ENCODE measurements at regions not wholly inside any gene's neighbourhood (a gene's known extent, or its start where the extent isn't known, plus 50 kb on each side); places are given as distances from the start of the nearest gene placed in this dataset.

GRCh38 chr7:98463837-98464557, 63.1 kb upstream of the BAIAP2L1 start:
- Histone ChIP-seq H3K9me3 (no peaks in the 10 kb centered on the region), H3K4me1 (no peaks in the 10 kb centered on the region), H3K4me3 (replicated peaks in 1 of 3) (no peak overlapping the region), H3K27ac (no peak overlapping the region), H3K36me3 (no peaks in the 10 kb centered on the region), H3K27me3 (no peaks in the 10 kb centered on the region)
- intact Hi-C loops (cut with DNase I) = no loop called here
- TF ChIP-seq CTCF (IDR thresholded peaks at IDR 0.05) = no peak
- no peak for TF ChIP-seq POLR2A (IDR thresholded peaks at IDR 0.05)
- WGBS, 2 donors = 62 to 69% methylated on average over 9 of the region's 9 CpGs
- no peak for DNase-seq

- Histone ChIP-seq H3K27ac (no peak overlapping the region), H3K4me3 (replicated peaks in 1 of 3) (no peak overlapping the region), H3K4me1 (no peaks in the 10 kb centered on the region), H3K27me3 (no peaks in the 10 kb centered on the region), H3K36me3 (no peaks in the 10 kb centered on the region), H3K9me3 (no peaks in the 10 kb centered on the region)
- 68 to 72% methylated on average over 9 of the region's 9 CpGs for WGBS, 2 donors
- intact Hi-C loops (cut with DNase I) = no loop called here
- DNase-seq = no peak
- TF ChIP-seq CTCF (IDR thresholded peaks at IDR 0.05) = no peak
These were observed 62.2 kb upstream of the BAIAP2L1 start for GRCh38 chr7:98462911-98463633.

GRCh38 chr7:98460902-98461301, 60.0 kb upstream of the BAIAP2L1 start:
- DNase-seq = no peak
- Histone ChIP-seq H3K9me3 (no peaks in the 10 kb centered on the region), H3K36me3 (no peaks in the 10 kb centered on the region), H3K27me3 (no peaks in the 10 kb centered on the region), H3K4me1 (no peaks in the 10 kb centered on the region), H3K27ac (no peak overlapping the region), H3K4me3 (replicated peaks in 1 of 3) (no peak overlapping the region)
- no peak for TF ChIP-seq CTCF (IDR thresholded peaks at IDR 0.05)
- TF ChIP-seq POLR2A (IDR thresholded peaks at IDR 0.05) = no peak
- WGBS, 2 donors = 80 to 84% methylated on average over 3 of the region's 3 CpGs
- intact Hi-C loops (cut with DNase I) = no loop called here

- Histone ChIP-seq H3K4me3 (replicated peaks in 1 of 3) (no peak overlapping the region), H3K4me1 (no peaks in the 10 kb centered on the region), H3K9me3 (no peaks in the 10 kb centered on the region), H3K27ac (no peak overlapping the region), H3K36me3 (no peaks in the 10 kb centered on the region), H3K27me3 (no peaks in the 10 kb centered on the region)
- TF ChIP-seq CTCF (IDR thresholded peaks at IDR 0.05) (no peak), POLR2A (IDR thresholded peaks at IDR 0.05) (no peak)
- no peak for DNase-seq
- WGBS, 2 donors = 60 to 65% methylated on average over 4 of the region's 4 CpGs
- intact Hi-C loops (cut with DNase I) = no loop called here
These were observed 58.6 kb upstream of the BAIAP2L1 start for GRCh38 chr7:98459529-98459928.
